NCI-H1694 treated with DMSO at 0.1 percent for 48 hours (cell line): ENCODE measurements at regions not wholly inside any gene's neighbourhood (a gene's known extent, or its start where the extent isn't known, plus 50 kb on each side); places are given as distances from the start of the nearest gene placed in this dataset.
"Not testable (repeated sequence)": the region's sequence is repeated elsewhere in the genome, so short reads cannot be mapped to it uniquely, and the experiment has no call there.

Experiments
- DNase-seq: peaks from one replicate; lab custom pipeline; 2025; lab: John Stamatoyannopoulos, UW

- no peak for DNase-seq
Observed at GRCh38 chrX:94850811-94851210, 1176.8 kb downstream of the FAM133A start.

DNA sequence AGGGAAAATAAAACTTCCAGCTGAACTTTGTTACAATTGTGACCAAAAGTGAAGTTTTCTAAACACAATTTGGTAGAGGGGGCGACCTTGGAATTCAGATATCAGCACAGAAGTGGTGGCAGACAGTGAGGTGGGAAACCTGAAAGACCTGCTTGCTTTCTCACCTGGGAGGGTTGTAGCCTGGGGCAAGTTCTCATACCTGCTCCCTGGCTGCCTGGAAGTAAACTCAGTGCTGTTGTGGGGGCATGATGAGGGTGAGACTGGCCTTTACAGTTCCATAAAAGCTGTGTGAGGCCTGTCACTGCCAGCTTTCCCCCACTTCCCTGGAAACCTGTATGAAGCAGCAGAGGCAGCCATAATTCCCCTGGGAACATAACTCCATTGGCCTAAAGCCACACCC lies 1180.2 kb downstream of the FAM133A start:
- DNase-seq: no peak

DNA sequence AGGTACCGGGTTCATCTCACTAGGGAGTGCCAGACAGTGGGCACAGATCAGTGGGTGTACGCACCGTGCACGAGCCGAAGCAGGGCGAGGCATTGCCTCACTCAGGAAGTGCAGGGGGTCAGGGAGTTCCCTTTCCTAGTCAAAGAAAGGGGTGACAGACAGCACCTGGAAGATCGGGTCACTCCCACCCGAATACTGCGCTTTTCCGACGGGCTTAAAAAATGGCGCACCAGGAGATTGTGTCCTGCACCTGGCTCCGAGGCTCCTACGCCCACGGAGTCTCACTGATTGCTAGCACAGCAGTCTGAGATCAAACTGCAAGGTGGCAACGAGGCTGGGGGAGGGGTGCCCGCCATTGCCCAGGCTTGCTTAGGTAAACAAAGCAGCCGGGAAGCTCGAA lies 1188.5 kb downstream of the FAM133A start:
- DNase-seq: not testable (repeated sequence)

GRCh38 chrX:94871640-94872039 lies 1197.6 kb downstream of the FAM133A start:
- DNase-seq: no peak

DNA sequence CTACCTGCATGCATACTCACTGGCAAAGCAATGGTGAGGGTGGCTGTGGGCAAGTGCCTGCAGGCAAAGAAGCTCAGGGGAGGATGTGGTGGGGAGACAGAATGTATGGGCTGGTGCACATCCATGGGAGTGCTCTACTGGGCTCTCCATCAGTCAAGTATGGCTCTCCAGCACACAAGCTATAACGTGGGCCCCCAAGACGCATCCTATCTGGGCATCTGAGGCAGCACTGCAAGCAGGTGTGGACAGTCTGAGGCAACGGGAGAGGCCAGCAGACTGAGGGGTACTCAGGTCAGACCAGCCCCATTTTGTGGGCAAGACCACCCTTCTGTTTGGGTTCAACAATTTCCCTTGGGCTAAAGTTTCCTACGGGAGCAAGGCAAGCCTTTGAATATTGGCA lies 1227.8 kb downstream of the FAM133A start:
- no peak for DNase-seq

DNA sequence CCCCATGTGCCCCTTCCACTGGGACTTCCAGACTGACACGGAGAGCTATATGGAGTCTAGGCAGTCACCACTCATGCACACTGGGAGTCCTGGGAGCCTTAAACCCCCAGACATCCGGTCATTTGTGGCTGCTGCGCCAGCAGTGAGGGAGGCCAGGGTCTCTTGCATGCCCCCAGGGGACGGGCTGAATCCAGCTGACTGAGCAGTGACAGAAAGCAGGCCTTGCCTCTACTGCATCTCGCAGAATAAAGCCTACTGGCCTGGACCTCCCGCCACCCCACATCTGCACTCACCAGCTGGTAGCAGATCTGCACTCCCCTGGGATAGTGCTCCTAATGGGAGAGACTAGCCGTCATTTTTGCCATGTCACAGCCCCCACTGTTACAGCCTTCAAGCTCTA lies 1234.2 kb downstream of the FAM133A start:
- DNase-seq: no peak

DNA sequence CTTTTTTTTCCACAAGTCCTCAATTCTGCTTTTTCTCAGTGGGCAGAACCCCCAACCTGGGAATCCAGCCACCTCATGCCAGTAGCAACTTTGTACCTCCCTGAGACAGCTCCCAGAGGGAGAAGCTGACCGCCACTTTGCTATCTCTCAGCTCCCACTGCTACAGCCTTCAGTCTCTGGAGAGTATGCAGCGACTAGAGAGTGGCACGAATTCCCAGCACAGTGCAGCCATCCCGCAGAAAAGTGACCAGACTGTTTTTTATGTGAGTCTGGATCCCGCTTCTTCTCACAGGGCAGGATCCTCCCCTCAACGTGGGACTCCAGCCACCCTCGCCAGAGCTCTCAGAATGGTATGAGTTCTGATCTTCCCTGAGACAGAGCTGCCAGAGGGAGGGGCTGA lies 1234.6 kb downstream of the FAM133A start:
- no peak for DNase-seq

GRCh38 chrX:94914235-94914634 lies 1240.2 kb downstream of the FAM133A start:
- no peak for DNase-seq

- DNase-seq: no peak
Observed at GRCh38 chrX:94932278-94932965, 1258.4 kb downstream of the FAM133A start.

- DNase-seq: no peak
Observed at GRCh38 chrX:94936722-94937121, 1262.7 kb downstream of the FAM133A start.

GRCh38 chrX:94937491-94937890 lies 1263.5 kb downstream of the FAM133A start:
- no peak for DNase-seq

DNA sequence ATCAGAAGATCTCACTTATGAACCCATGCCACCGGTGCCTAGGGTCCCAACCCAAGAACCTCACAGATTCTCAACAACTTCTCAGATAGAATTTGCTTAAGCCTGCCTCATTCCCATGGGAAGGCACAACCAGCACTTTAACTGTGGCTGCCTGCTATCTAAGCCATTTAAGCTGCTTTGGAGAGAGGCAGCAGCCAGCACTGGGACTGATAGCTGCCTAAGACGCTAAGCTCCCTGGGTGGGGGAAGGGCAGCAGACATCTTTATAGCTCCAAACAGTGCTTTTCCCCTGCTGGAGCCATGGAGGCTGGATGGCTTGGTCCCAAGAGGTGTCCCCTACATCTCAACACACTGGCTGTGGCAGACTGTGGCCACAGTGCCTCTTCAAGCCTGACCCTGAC lies 1268.6 kb downstream of the FAM133A start:
- DNase-seq: no peak

DNA sequence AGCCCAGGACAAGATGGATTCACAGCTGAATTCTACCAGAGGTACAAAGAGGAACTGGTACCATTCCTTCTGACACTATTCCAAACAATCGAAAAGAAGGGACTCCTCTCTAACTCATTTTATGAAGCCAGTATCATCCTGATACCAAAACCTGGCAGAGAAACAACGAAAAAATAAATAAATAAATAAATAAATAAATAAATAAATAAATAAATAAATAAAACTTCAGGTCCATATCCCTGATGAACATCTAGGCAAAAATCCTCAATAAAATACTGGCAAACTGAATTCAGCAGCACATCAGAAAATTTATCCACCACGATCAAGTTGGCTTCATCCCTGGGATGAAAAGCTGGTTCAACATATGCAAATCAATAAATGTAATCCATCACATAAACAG lies 1272.1 kb downstream of the FAM133A start:
- not testable (repeated sequence) for DNase-seq

- no peak for DNase-seq
Observed at GRCh38 chrX:94961730-94962129, 1287.7 kb downstream of the FAM133A start.

DNA sequence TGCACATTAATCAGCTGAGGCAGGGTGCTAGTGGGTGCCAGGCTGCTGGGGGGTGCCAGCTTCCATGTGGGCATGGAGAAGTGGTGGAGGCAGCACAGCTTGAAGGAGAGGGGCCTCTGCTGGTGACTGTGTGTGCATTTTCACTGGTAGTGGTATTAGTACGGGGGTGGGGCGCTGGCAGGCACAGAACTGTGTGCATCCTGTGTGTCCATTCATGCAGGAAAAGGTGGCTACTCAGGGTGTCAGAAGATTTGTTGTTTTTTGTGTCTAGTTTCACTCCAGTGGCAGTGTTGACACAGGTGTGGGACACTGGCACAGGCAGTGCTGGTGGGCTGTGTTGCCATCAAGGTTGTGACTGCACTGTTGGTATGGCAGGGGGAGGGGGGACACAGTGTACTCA lies 1303.6 kb downstream of the FAM133A start:
- DNase-seq: no peak

DNA sequence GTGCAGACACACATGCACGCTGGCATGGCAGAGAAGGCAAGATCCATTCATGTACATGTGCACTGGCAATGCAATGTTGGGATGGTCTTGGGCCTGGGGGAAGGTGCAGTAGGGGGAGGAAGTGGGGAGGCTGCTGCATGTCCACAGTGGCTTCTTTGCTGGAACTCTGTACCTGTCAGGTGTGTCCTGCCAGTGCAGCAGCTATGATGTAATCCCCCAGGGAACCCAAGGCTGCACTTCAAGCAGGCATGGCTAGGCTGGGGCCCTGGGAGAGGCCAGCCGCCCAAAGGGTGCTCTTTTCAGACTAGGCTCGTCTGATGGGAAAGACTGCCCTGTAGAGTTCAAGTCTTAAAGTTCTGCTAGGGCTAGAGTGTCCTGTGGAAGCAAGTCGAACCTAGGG lies 1304.0 kb downstream of the FAM133A start:
- DNase-seq: no peak
